ENCODE measurements at regions not wholly inside any gene's neighbourhood (a gene's known extent, or its start where the extent isn't known, plus 50 kb on each side); places are given as distances from the start of the nearest gene placed in this dataset.

- TF ChIP-seq CTCF (IDR thresholded peaks at IDR 0.05): no peak
- TF ChIP-seq POLR2A (IDR thresholded peaks at IDR 0.05): no peak
These were observed 151.1 kb upstream of the PKP2 start for GRCh38 chr12:33047666-33048065.
